NOMO-1 (cell line): ENCODE measurements at regions not wholly inside any gene's neighbourhood (a gene's known extent, or its start where the extent isn't known, plus 50 kb on each side); places are given as distances from the start of the nearest gene placed in this dataset.
"Not testable (repeated sequence)": the region's sequence is repeated elsewhere in the genome, so short reads cannot be mapped to it uniquely, and the experiment has no call there.

Experiments
- DNase-seq, 2 experiments: peaks; one replicate each; lab custom pipeline; 2025; ENCODE audit not compliant: unreplicated experiment in 2 of 2; lab: John Stamatoyannopoulos, UW

GRCh38 chrX:145881175-145881995 lies 63.8 kb downstream of the SLITRK2 start:
- no peak for DNase-seq

- no peak for DNase-seq
These were observed 68.8 kb downstream of the SLITRK2 start for GRCh38 chrX:145886469-145886868.

- DNase-seq = no peak
These were observed 92.4 kb downstream of the SLITRK2 start for GRCh38 chrX:145910017-145910416.

GRCh38 chrX:145919400-145919799 lies 101.8 kb downstream of the SLITRK2 start:
- no peak for DNase-seq

GRCh38 chrX:145923376-145923775 lies 105.7 kb downstream of the SLITRK2 start:
- no peak for DNase-seq

- no peak for DNase-seq
These were observed 119.1 kb downstream of the SLITRK2 start for GRCh38 chrX:145936769-145937168.

- no peak for DNase-seq
These were observed 131.4 kb downstream of the SLITRK2 start for GRCh38 chrX:145949056-145949455.

- DNase-seq = no peak
These were observed 136.0 kb downstream of the SLITRK2 start for GRCh38 chrX:145953628-145954027.

- no peak for DNase-seq
These were observed 172.4 kb downstream of the SLITRK2 start for GRCh38 chrX:145990051-145990450.

GRCh38 chrX:146006637-146007036 lies 189.0 kb downstream of the SLITRK2 start:
- no peak for DNase-seq

GRCh38 chrX:146036000-146036399 lies 218.4 kb downstream of the SLITRK2 start:
- DNase-seq = no peak

- DNase-seq = no peak
These were observed 224.1 kb downstream of the SLITRK2 start for GRCh38 chrX:146041741-146042140.

GRCh38 chrX:146046011-146046715 lies 228.5 kb downstream of the SLITRK2 start:
- DNase-seq = not testable (repeated sequence)

GRCh38 chrX:146049568-146049967 lies 231.9 kb downstream of the SLITRK2 start:
- not testable (repeated sequence) for DNase-seq

GRCh38 chrX:146054311-146054710 lies 236.7 kb downstream of the SLITRK2 start:
- no peak for DNase-seq

GRCh38 chrX:146055733-146056132 lies 238.1 kb downstream of the SLITRK2 start:
- DNase-seq = no peak

- DNase-seq = no peak
These were observed 239.0 kb downstream of the SLITRK2 start for GRCh38 chrX:146056511-146057081.

- DNase-seq = no peak
These were observed 246.5 kb downstream of the SLITRK2 start for GRCh38 chrX:146064156-146064555.

GRCh38 chrX:146090732-146091131 lies 273.1 kb downstream of the SLITRK2 start:
- no peak for DNase-seq

GRCh38 chrX:146109362-146109761 lies 291.7 kb downstream of the SLITRK2 start:
- no peak for DNase-seq

GRCh38 chrX:146119074-146119473 lies 301.4 kb downstream of the SLITRK2 start:
- DNase-seq = not testable (repeated sequence)

GRCh38 chrX:146127617-146128016 lies 310.0 kb downstream of the SLITRK2 start:
- no peak for DNase-seq
